Keratinocyte (primary cell): ENCODE measurements at regions not wholly inside any gene's neighbourhood (a gene's known extent, or its start where the extent isn't known, plus 50 kb on each side); places are given as distances from the start of the nearest gene placed in this dataset.

Experiments
- CTCF ChIP-seq, 3 experiments: IDR thresholded peaks in 1 of 3; conservative IDR thresholded peaks in 1 of 3; optimal IDR thresholded peaks in 1 of 3; 2 replicates in 2 of 3; 3 replicates in 1 of 3; pipeline versions ENCODE3 to v1.5.1; 2011; ENCODE audit warnings: low read length in 3 of 3, mild to moderate bottlenecking in 3 of 3, moderate library complexity in 2 of 3, control low read depth in 1 of 3, inconsistent platforms in 1 of 3; ENCODE audit not compliant: insufficient read depth in 2 of 3; ENCODE audit errors: extremely low read depth in 1 of 3
- EZH2 ChIP-seq: IDR thresholded peaks from one replicate; pipeline ENCODE4 v1.6.1; 2012; ENCODE audit warnings: inconsistent platforms, mild to moderate bottlenecking, low read length, moderate library complexity

- TF ChIP-seq CTCF (optimal IDR thresholded peaks at IDR 0.05 in 1 of 3, IDR thresholded peaks at IDR 0.05 in 1 of 3, conservative IDR thresholded peaks at IDR 0.05 in 1 of 3; ENCODE audit: extremely low read depth in 1 of 3, insufficient read depth in 2 of 3, low read length in 3 of 3): no peak
- no peak for TF ChIP-seq EZH2
Measured at GRCh38 chrX:124256216-124256615, 76.2 kb upstream of the TEX13D start.
